ENCODE measurements at regions not wholly inside any gene's neighbourhood (a gene's known extent, or its start where the extent isn't known, plus 50 kb on each side); places are given as distances from the start of the nearest gene placed in this dataset.

DNA sequence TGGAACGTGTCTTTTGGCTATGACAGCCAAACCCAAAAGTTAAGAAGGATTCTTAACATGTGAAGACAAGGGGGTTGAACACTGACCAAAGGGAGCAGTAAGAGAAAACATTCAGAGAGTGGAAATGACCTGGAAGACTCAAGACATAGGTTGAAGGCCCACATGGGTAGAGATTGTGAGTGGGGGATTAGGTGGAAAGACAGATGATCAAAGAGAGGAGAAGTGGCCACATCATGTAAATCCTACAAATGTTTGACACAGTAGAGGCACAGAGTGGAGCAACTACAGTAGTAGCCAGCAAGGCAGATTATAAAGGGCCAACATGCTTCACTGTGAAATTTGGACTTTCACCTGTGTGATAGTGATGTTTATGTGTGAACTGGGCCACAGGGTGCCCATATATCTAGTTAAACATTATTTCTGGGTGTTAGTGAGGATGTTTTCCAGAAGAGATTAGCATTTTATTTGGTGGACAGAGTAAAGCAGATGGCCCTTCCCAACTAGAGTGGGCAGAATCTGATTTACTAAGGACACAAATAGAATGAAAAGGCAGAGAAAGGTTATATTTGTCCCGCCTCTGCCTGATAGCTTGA lies 559.3 kb downstream of the RAB28 start:
- TF ChIP-seq ZNF138 (CRISPR knock-in tag; conservative IDR thresholded peaks at IDR 0.05): no peak
- TF ChIP-seq ATF1 (CRISPR knock-in tag; IDR thresholded peaks at IDR 0.05): no peak
- TF ChIP-seq, protein P1, sequence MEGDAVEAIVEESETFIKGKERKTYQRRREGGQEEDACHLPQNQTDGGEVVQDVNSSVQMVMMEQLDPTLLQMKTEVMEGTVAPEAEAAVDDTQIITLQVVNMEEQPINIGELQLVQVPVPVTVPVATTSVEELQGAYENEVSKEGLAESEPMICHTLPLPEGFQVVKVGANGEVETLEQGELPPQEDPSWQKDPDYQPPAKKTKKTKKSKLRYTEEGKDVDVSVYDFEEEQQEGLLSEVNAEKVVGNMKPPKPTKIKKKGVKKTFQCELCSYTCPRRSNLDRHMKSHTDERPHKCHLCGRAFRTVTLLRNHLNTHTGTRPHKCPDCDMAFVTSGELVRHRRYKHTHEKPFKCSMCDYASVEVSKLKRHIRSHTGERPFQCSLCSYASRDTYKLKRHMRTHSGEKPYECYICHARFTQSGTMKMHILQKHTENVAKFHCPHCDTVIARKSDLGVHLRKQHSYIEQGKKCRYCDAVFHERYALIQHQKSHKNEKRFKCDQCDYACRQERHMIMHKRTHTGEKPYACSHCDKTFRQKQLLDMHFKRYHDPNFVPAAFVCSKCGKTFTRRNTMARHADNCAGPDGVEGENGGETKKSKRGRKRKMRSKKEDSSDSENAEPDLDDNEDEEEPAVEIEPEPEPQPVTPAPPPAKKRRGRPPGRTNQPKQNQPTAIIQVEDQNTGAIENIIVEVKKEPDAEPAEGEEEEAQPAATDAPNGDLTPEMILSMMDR (IDR thresholded peaks at IDR 0.05): no peak
- TF ChIP-seq ZNF121 (CRISPR knock-in tag; IDR thresholded peaks at IDR 0.05): no peak
- no peak for TF ChIP-seq JUN (CRISPR knock-in tag; IDR thresholded peaks at IDR 0.05)
- no peak for TF ChIP-seq KAT7 (CRISPR knock-in tag; IDR thresholded peaks at IDR 0.05; ENCODE audit: borderline replicate concordance)
- no peak for TF ChIP-seq ZNF281 (CRISPR knock-in tag; IDR thresholded peaks at IDR 0.05)
- TF ChIP-seq, protein P2, sequence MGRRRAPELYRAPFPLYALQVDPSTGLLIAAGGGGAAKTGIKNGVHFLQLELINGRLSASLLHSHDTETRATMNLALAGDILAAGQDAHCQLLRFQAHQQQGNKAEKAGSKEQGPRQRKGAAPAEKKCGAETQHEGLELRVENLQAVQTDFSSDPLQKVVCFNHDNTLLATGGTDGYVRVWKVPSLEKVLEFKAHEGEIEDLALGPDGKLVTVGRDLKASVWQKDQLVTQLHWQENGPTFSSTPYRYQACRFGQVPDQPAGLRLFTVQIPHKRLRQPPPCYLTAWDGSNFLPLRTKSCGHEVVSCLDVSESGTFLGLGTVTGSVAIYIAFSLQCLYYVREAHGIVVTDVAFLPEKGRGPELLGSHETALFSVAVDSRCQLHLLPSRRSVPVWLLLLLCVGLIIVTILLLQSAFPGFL (CRISPR knock-in tag; IDR thresholded peaks at IDR 0.05; ENCODE audit: borderline replicate concordance): no peak
